Femur (tissue), 1 donor: ENCODE measurements at regions not wholly inside any gene's neighbourhood (a gene's known extent, or its start where the extent isn't known, plus 50 kb on each side); places are given as distances from the start of the nearest gene placed in this dataset.

Experiments used
- DNase-seq: peaks from one replicate; pipeline ENCODE4 v3.0.0-alpha.2; 2017

GRCh38 chrX:126886997-126887396, 67.5 kb downstream of the PRR32 start:
- no peak for DNase-seq

DNA sequence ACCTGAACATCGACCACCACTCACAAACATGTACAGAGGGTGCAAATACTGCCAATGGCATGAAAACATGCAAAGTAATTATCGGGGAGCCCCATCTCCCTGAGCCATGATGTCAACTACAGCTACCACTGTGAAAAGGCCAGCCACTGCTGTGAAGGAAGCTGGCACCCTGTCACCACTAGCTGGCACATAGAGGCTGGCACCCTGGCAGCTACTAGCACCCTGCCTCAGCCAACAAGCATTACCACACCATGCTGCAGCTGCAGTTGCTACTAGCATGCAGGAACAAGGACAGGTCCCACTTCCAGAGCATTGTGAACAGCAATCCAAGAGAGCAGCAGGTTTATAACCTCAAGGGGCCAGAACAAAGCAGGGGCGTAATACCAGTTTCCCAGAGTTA, 81.4 kb downstream of the PRR32 start:
- DNase-seq, result no peak

DNA sequence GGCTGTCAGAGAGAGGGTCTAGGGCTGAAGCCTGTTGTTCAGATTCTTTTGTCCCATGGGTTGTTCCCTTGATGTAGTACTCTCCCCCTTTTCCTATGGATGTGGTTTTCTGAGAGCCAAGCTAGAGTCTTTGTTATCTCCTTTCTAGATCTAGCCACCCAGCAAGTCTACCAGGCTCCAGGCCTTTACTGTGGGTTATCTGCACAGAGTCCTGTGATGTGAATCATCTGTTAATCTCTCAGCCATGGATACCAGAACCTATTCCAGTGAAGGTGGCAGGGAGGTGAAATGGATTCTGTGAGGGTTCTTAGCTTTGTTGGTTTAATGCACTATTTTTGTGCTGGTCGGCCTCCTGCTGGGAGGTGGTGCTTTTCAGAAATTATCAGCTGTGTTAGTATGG, 109.5 kb downstream of the PRR32 start:
- no peak for DNase-seq

DNA sequence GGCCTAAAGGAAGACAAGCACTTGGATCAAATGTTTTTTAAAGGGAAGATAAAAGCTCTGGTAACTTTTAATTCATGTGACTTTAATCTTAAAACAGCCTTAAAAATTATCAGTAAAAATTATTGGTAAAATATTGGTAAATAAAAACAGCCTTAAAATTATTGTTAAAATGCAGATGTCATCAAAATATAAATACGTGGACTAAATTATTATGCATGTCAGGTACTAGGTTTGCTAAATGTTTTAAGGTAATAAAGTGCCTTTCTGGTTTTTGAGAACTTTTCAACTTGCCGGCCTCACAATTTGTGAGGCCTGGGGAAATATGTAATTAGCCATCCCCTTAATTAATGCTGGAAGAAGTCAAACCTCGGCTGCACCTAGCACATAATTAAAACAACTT, 147.7 kb downstream of the PRR32 start:
- DNase-seq, result no peak

- DNase-seq, result no peak
Observed at GRCh38 chrX:126982158-126982557, 162.6 kb downstream of the PRR32 start.

DNA sequence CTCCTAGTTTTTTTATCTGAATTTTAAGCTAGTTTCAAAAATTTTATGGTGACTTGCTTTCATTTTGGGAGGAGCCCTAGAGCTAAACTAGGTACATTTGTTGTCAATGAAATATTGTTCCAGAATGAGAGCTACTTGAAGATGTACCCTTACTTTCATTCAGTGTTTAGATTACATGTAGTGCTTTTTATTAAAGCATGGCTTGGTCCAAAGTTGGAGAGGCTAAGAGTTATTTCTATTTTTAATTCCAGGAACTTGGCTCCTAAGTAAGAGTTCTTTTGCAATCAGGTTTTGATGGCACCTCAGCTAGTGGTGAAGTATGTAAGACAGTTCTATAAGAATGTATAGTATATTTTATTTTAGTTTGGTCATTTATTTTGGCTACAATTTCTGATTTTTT, 165.5 kb downstream of the PRR32 start:
- no peak for DNase-seq

DNA sequence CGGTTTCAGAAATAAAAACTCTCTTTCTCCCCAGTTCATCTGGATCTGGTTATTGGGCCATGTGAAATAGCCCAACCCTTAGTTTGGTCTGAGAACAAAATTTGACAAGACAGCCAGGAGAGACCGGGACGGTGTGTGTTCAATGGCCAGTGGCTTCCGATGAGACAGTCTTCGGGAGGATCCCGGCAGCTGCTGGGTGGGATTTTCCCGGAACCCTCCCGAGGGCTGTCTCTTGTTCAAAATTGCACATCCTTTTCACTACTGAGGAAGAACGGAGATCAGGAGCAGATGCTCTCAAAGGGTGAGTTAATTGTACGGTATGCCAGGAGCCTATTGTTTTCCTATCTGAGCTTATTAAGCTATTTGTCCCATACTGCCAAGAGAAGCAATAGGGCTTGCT, 166.5 kb downstream of the PRR32 start:
- DNase-seq, result peak; percentile 35

DNA sequence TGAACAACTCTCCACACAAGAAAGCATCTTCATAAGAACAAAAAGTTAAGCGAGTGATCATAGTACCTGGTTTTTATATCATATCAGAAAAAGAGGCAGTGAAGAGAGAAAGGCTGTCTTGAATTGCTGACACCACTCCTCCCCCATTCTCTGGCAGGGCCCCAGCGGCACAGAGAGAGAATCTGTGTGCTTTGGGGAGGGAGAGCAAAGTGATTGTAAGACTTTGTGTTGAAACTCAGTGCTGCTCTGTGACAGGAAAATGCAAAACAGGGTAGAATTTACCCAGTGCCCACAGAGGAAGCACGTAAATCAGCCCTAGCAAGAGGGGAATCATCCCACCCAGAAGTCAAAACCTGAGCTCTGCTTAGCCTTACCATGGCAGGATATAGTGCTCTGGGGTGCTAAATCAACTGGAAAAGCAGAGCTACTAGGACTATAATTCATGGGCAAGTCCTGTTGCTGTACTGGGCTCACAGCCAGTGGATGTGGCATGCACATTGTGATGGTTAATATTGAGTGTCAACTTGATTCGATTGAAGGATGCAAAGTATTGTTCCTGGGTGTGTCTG, 174.6 kb downstream of the PRR32 start:
- no peak for DNase-seq

DNA sequence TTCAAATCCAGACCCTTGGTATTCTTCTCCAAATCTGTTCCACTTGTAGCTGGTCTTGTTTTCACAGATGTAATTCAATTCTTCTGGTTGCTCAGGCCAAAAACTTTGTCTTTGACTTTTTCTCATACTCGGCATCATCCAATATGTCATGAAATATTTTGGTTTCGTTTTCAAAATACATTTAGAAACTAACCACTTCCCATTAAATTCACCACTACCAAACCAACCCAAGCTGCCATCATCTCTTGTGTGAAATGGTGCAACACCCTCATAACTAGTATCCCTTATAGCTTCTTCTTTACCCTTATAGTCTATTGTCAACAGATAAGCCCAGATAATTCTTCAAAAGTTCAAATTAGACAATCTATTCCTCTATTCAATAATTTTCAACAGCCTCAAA, 192.1 kb downstream of the PRR32 start:
- DNase-seq, result no peak

GRCh38 chrX:127025013-127025412, 205.5 kb downstream of the PRR32 start:
- DNase-seq, result no peak

DNA sequence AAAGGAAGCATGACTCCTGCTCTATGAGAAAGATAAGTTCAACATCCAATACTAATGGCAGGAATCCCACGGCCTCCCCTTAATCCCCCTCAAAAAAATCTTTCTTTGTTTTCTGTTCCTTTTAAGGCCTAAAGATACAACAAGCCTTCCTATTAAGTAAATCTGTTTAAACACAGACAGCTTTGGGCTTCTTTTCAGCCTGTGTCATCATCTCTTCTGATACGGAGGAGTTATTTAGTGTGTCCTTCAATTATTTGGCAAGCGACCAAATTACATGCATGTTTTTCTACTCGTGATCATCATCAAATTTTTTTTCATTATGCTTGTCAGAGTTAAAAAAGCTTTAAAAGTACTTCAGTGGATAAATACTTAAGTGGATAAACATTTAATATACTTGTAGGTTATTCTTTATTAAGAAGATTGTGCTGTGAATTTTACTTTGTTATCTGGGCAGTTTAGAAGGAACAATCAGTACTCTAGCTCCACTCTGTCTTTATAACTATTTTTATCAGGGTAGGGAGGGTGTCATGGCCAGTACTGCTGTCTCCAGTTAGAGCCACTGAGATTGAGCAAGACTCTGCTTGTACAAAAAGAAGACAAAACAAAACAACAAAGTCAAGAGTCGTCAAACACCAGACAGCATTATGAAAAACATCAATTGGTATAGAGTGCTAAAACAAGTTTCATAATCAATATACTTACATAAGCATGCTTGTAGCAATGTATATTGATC, 210.7 kb downstream of the PRR32 start:
- no peak for DNase-seq

- DNase-seq, result no peak
Observed at GRCh38 chrX:127037159-127037558, 217.6 kb downstream of the PRR32 start.

DNA sequence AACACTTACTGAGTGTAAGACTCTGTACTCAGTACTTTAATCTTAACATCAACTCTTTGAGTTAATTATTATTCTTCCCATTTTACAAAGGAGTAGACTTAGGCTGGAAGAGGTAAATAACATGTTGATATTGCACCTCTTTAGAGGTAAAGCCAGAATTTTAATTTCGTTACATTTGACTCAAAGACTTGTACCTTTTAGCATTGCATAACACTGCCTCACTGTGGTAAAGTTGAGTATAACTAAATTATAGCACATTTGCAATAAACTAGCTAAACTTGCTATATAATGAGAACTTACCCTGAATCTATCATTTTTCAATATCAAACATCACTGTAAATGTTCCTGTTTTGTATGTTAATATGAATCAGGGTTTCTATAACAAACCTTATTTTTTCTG, 218.5 kb downstream of the PRR32 start:
- DNase-seq, result no peak

DNA sequence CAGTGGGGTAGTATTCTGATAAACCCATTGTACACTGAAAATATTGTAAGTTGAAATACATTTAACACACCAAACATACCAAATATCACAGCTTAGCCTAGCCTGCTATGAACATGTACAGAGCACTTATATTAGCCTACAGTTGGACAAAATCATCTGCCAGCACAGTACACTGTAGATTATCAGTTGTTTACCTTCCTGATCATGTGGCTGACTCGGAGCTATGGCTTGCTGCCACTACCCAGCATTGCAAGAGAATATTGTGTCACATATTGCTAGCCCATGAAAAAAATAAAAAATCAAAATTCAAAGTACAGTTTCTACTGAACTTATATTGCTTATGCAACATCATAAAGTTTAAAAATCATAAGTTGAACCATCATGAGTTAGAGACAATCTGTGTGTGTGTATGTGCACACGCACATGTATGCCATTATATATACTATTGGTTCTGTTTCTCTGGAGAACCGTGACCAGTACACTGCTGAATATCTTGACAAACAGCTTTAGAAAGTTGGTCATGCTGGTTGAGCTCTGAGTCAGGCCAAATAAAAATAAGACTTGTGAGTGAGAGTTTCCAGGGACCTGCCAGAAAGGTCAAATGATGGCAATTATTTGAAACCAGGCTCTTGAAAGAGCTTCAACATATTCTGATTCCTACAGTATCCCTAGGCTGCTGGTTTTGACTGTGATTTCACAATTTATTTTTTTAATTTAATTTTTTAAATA, 238.5 kb downstream of the PRR32 start:
- DNase-seq, result no peak

DNA sequence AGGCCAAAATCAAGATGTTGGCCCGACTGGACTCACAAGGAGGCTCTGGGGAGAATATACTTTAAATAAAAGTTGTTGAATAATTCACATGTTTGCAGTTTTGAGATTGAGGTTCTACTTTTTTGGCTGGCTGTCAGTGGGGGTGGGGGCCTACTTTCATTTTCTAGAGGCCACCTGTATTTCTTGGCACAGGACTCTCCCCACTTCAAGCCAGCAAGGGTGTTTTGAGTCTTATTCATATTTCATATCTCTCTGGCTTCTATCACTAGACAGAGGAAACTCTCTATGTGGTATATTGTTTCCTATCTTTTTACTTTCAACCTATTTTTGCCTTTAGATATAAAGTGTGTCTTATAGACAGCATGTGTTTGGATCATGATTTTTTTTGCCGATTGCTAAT, 266.4 kb downstream of the PRR32 start:
- DNase-seq, result no peak

GRCh38 chrX:127112726-127113125, 293.2 kb downstream of the PRR32 start:
- DNase-seq, result no peak

DNA sequence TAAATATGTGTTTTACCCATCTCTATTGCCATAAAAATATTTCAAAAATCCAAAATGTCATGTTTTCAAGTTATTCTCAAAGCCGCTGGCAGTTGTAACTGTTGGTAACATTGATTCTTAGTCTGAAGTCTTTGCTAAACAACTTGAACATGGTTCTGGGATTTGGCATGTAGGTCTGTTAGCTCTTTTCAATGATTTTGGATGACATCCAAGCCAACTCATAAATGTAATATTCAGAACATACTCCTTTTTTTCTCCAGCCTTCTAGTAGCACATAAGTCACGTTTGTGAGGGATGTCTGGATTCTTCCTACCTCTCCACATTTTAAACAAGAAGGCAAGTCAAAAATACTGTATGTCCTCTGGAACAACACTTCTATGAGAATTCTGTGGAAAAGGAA, 305.3 kb downstream of the PRR32 start:
- DNase-seq, result no peak

DNA sequence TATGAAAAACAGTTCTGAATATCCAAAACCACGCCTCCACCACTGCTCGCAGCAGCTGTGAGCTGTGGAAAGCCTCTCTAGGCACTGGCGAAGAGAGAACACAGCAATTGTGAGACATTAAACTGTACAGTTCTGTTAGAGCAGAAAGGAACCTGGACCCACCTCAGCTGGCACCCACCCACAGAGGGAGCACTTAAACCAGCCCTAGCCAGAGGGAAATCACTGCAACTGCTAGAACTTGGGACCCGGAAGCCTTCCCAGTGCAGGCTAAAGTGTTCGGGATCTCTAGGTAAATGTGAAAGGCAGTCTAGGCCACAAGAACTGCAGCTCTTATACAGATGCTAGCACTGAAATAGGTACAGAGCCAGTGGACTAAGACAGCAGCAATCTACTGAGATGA, 308.8 kb downstream of the PRR32 start:
- no peak for DNase-seq

- no peak for DNase-seq
Observed at GRCh38 chrX:127129510-127129909, 310.0 kb downstream of the PRR32 start.

- no peak for DNase-seq
Observed at GRCh38 chrX:127138218-127138617, 318.7 kb downstream of the PRR32 start.

GRCh38 chrX:127177966-127178365, 358.4 kb downstream of the PRR32 start:
- DNase-seq, result no peak

- DNase-seq, result no peak
Observed at GRCh38 chrX:127187095-127187494, 367.6 kb downstream of the PRR32 start.

DNA sequence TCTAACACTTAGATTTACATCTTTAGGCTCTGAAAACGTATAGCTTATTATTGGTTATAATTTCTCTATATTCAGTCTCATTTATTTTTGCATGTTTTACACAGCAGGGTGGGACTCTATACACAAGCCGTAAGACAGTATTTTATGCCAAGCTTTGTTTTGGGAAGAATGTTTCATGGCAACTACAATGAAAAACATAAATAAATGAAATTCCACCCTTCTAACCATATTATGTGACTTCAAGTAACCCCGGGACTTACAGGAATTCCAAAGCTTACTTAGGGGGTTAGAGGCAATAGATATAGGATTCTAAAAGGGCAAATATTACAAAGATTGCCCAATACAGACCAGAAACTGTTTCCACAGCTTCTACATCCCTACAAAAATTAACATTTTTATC, 370.9 kb downstream of the PRR32 start:
- DNase-seq, result no peak

DNA sequence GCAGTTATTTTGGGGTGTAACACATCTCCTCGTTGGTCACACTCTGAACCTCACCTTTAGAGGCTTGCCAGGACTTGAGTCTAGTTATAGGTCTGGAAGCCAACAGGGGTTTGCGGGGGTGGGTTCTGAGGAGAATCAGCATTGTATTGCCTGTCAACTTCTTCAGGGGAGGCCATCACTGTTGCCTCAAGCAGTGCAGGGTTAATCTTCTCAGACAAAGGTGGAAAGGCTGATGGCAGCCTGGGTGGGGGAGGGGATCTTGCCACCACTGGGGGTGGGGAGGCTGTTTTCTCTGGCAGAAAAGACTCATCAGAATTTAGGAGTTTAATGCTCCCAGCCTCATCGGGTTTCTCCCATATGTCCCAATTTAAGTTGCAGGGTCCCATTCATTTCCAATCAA, 387.8 kb downstream of the PRR32 start:
- DNase-seq, result no peak
